RWPE1 (cell line): ENCODE measurements at regions not wholly inside any gene's neighbourhood (a gene's known extent, or its start where the extent isn't known, plus 50 kb on each side); places are given as distances from the start of the nearest gene placed in this dataset.

Experiments
- CTCF ChIA-PET: fragments of 350-600 bp; sonication (Branson Sonifier 250); formaldehyde crosslinking; extraction: SDS; loops from one replicate; lab custom pipeline; 2021; lab: Yijun Ruan, JAX
- POLR2A ChIA-PET: fragments of 400-600 bp; formaldehyde crosslinking; extraction: SDS; loops from one replicate; lab custom pipeline; 2020; ENCODE audit warnings: antibody characterized with exemption; ENCODE audit not compliant: low non-redundant PET; lab: Yijun Ruan, JAX
- DNase-seq: peaks from one replicate; pipeline ENCODE4 v3.0.0; 2012; ENCODE audit warnings: low spot score
- H3K27ac ChIP-seq: fragments of 450-650 bp; 2 replicates; pipeline ENCODE4 v1.5.1; 2017
- TF ChIP-seq, protein P1 (sequence below): fragments of 450-650 bp; conservative IDR thresholded peaks from 2 replicates; pipeline ENCODE4 v1.5.1; 2017; ENCODE audit warnings: low read depth, mild to moderate bottlenecking

DNA sequence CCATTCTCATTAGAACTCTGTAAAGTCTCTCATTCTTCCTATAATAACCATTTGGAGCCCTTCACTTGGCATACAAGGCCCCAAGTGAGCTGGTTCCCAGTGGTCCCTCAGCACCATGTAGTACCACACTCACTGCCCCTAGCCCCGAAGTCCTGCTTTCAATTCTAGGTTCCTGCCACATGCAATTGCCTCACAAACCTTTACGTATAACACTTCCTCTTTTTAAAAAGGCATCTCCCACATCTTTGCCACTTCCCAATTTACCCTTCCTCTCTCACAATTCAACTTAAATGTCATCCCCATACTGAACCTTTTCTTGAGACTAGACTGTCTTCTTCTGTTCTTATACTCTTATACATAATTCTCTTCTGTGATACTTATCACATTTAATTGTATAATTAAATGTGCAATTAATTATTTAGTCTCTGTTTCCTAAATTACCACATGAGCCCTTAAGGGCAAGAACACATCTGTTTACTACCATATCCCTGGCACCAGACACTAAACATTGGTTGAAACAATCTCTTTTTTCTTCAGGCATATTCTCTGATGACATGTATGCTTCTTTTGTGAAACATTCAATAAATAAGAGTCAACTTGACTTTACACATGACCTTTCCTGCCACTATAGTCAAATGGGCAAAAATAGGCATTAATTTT, 304.0 kb downstream of the SPRY2 start:
- DNase-seq, result no peak
- no peak overlapping the region for H3K27ac ChIP-seq
- ChIA-PET POLR2A (no interaction called here), CTCF (interaction anchor here (1.1 kb wide), 1 partner anchor 306 kb away, joined by 4 read pairs; no protein-coding TSS in a partner anchor)
- TF ChIP-seq, protein P1, sequence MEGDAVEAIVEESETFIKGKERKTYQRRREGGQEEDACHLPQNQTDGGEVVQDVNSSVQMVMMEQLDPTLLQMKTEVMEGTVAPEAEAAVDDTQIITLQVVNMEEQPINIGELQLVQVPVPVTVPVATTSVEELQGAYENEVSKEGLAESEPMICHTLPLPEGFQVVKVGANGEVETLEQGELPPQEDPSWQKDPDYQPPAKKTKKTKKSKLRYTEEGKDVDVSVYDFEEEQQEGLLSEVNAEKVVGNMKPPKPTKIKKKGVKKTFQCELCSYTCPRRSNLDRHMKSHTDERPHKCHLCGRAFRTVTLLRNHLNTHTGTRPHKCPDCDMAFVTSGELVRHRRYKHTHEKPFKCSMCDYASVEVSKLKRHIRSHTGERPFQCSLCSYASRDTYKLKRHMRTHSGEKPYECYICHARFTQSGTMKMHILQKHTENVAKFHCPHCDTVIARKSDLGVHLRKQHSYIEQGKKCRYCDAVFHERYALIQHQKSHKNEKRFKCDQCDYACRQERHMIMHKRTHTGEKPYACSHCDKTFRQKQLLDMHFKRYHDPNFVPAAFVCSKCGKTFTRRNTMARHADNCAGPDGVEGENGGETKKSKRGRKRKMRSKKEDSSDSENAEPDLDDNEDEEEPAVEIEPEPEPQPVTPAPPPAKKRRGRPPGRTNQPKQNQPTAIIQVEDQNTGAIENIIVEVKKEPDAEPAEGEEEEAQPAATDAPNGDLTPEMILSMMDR, result no peak

DNA sequence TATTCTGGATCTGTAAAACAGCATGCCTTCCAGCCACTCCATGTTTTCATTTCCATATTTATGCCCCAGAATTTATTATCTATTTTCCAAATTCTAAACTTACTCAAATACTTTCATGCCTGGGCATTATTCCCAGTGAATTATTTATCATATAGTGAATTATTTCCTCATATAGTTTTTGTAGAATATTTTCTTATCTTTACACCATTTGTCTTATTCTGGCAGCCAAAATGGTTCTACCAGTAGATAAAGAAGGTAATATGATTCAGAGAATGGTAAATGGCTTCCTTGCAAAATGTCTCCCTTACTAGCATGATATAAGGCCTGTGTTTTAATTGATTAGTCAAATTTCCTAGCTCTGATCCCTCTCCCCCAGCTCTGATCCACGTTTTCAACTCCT, 305.8 kb downstream of the SPRY2 start:
- H3K27ac ChIP-seq, result no peak overlapping the region
- POLR2A ChIA-PET, result no interaction called here
- no peak for DNase-seq
- CTCF ChIA-PET, result no interaction called here
- TF ChIP-seq, protein P1, result no peak

DNA sequence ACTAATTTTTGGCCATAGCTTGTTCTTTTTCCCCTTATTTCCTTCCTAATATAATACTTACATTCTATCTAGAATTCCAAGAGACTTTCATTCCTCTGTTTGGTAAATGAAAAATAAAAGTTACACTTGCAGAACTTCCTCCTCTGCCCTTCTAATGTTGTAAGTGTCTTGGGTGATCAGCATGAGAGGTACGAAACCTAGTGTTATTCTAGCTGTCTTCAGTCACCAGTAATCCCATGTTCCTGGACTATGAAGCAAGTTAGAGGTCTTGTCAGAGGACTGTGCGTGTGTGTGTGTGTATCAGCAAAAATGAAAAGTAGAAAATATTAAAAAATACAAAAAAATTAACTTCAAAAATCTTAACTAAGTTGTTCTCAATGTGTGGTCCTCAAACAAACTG, 307.0 kb downstream of the SPRY2 start:
- ChIA-PET CTCF (interaction anchor here (0.6 kb wide), 1 partner anchor 35 kb away, joined by 5 read pairs; no protein-coding TSS in a partner anchor), POLR2A (no interaction called here)
- DNase-seq, result no peak
- H3K27ac ChIP-seq, result no peak overlapping the region
- TF ChIP-seq, protein P1, result no peak

DNA sequence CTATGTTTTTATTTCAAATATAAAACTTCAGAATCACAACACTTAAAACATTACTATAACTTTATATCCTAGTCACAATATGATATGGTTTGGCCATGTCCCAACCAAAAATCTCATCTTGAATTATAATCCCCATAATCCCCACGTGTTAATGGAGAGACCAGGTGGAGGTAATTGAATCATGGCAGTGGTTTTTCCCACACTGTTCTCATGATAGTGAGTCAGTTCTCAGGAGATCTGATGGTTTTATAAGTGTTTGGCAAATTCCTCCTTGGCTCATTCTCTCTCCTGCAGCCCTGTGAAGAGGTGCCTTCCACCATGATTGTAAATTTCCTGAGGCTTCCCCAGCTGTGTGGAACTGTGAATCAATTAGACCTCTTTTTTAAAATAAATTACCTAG, 307.6 kb downstream of the SPRY2 start:
- CTCF ChIA-PET, result interaction anchor here (0.6 kb wide), 1 partner anchor 34 kb away, joined by 5 read pairs; no protein-coding TSS in a partner anchor
- POLR2A ChIA-PET, result no interaction called here
- no peak for DNase-seq
- TF ChIP-seq, protein P1, result no peak
- H3K27ac ChIP-seq, result no peak overlapping the region

DNA sequence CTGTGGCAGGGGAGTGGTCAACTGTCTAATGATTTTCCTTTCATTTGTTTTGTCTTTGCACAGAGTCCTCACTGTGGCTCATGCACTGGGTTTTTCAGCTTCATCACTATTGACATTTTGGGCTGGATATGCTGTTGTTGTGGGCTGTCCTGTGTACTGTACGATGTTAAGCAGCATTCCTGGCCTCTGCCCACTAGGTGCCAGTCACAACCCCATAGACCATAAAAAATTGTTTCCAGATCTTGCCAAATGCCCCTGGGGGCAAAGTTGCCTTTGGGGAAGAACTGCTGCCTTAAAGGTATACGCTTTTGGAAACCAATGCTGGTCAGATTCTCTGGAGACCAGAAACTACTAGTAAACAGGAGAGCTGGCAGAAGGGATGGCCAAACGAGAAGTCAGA, 310.4 kb downstream of the SPRY2 start:
- no peak overlapping the region for H3K27ac ChIP-seq
- TF ChIP-seq, protein P1, result no peak; the same call in 1 of the 2 replicates
- peak; percentile 12 for DNase-seq
- POLR2A ChIA-PET, result no interaction called here
- CTCF ChIA-PET, result interaction anchor here (0.6 kb wide), 1 partner anchor 275 kb away, joined by 3 read pairs; no protein-coding TSS in a partner anchor

DNA sequence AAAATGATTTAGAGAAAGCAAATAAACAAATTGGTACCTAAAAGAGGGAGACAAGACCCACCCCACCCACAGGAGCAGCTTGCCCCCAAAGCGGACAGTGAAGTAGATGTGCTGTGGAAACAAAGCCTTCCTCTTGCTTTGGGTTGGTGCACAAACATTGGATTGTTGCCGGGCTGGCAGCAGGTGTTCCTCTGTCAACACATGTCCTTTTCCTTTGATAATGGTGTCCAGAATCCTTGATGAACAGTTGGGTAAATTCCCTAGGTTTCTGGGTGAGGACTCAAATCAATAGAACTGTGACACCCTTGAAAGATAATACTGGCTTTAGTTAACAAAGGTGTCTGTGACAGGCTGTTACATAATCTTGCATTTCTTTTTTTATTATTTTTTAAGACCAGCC, 311.8 kb downstream of the SPRY2 start:
- H3K27ac ChIP-seq, result no peak overlapping the region
- DNase-seq, result no peak
- TF ChIP-seq, protein P1, result no peak
- CTCF ChIA-PET, result no interaction called here
- POLR2A ChIA-PET, result no interaction called here
